HG03354 (cell line): ENCODE measurements at regions not wholly inside any gene's neighbourhood (a gene's known extent, or its start where the extent isn't known, plus 50 kb on each side); places are given as distances from the start of the nearest gene placed in this dataset.
"Not testable (repeated sequence)": the region's sequence is repeated elsewhere in the genome, so short reads cannot be mapped to it uniquely, and the experiment has no call there.

Source experiments
- ATAC-seq: cut with Tn5 transposase; IDR thresholded peaks from one replicate; pipeline ENCODE4 v1.9.1; 2021; ENCODE audit warnings: mild to moderate bottlenecking; ENCODE audit not compliant: unreplicated experiment, poor library complexity, severe bottlenecking

- peak; percentile 70 for ATAC-seq
These were observed 81.1 kb downstream of the THSD1 start for GRCh38 chr13:52324831-52325230.

GRCh38 chr13:52319876-52320275 is 86.1 kb downstream of the THSD1 start:
- ATAC-seq, result no peak

- ATAC-seq, result not testable (repeated sequence)
These were observed 96.1 kb downstream of the THSD1 start for GRCh38 chr13:52309833-52310232.

- not testable (repeated sequence) for ATAC-seq
These were observed 99.6 kb downstream of the THSD1 start for GRCh38 chr13:52306336-52306735.

GRCh38 chr13:52303098-52303497 is 102.9 kb downstream of the THSD1 start:
- ATAC-seq, result not testable (repeated sequence)

GRCh38 chr13:52302688-52303087 is 103.3 kb downstream of the THSD1 start:
- not testable (repeated sequence) for ATAC-seq

- not testable (repeated sequence) for ATAC-seq
These were observed 104.1 kb downstream of the THSD1 start for GRCh38 chr13:52301810-52302400.

GRCh38 chr13:52298079-52298661 is 107.8 kb downstream of the THSD1 start:
- not testable (repeated sequence) for ATAC-seq

GRCh38 chr13:52288891-52289290 is 117.1 kb downstream of the THSD1 start:
- not testable (repeated sequence) for ATAC-seq

- ATAC-seq, result not testable (repeated sequence)
These were observed 122.0 kb upstream of the NEK3 start for GRCh38 chr13:52281387-52281786.

GRCh38 chr13:52279408-52279807 is 120.0 kb upstream of the NEK3 start:
- ATAC-seq, result not testable (repeated sequence)

- ATAC-seq, result not testable (repeated sequence)
These were observed 94.9 kb upstream of the NEK3 start for GRCh38 chr13:52254299-52254698.

GRCh38 chr13:52240752-52241151 is 81.4 kb upstream of the NEK3 start:
- ATAC-seq, result peak; percentile 91

GRCh38 chr13:52235900-52236595 is 76.7 kb upstream of the NEK3 start:
- peak; percentile 84 for ATAC-seq

GRCh38 chr13:52234928-52235327 is 75.5 kb upstream of the NEK3 start:
- ATAC-seq, result not testable (repeated sequence)

- not testable (repeated sequence) for ATAC-seq
These were observed 63.7 kb upstream of the NEK3 start for GRCh38 chr13:52223063-52223462.

GRCh38 chr13:52213920-52214319 is 54.5 kb upstream of the NEK3 start:
- not testable (repeated sequence) for ATAC-seq

- ATAC-seq, result not testable (repeated sequence)
These were observed 53.5 kb upstream of the NEK3 start for GRCh38 chr13:52212886-52213285.

- not testable (repeated sequence) for ATAC-seq
These were observed 52.0 kb upstream of the NEK3 start for GRCh38 chr13:52211416-52211776.

- not testable (repeated sequence) for ATAC-seq
These were observed 51.4 kb upstream of the NEK3 start for GRCh38 chr13:52210564-52211415.
